ENCODE measurements at regions not wholly inside any gene's neighbourhood (a gene's known extent, or its start where the extent isn't known, plus 50 kb on each side); places are given as distances from the start of the nearest gene placed in this dataset.

- no peak for DNase-seq
These were observed 57.7 kb upstream of the ERBB4 start for GRCh38 chr2:212596276-212596675.

DNA sequence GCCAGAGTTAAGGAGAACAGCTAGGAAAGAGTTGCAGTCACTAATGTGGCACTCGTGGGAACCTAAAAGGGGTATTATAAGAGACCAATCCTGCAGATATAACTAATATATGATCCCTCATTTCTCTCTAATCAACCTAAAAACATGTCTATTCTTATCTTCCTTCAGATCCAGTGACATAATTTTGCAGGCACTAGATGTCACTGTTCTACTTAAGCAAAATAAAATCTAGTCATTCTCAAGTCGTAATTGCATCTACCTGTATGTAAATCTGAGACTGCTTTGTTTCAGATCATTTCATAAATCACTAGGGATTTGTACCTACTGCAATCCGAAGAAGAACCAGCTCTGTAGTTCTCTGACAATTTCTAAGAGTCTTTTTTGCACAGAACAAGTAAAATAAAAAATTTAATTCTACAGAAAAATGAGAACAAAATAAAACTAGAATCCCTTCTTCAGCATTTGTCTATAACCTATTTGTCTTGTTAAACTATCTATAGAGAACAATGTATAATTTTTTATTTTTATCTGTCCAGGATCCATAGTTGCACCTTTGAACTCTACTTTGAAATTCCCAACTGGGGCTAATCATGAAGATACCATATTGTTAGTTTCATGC, 56.5 kb upstream of the ERBB4 start:
- DNase-seq, result no peak

GRCh38 chr2:212592695-212593094, 54.1 kb upstream of the ERBB4 start:
- no peak for DNase-seq
